ENCODE measurements at regions not wholly inside any gene's neighbourhood (a gene's known extent, or its start where the extent isn't known, plus 50 kb on each side); places are given as distances from the start of the nearest gene placed in this dataset.

DNA sequence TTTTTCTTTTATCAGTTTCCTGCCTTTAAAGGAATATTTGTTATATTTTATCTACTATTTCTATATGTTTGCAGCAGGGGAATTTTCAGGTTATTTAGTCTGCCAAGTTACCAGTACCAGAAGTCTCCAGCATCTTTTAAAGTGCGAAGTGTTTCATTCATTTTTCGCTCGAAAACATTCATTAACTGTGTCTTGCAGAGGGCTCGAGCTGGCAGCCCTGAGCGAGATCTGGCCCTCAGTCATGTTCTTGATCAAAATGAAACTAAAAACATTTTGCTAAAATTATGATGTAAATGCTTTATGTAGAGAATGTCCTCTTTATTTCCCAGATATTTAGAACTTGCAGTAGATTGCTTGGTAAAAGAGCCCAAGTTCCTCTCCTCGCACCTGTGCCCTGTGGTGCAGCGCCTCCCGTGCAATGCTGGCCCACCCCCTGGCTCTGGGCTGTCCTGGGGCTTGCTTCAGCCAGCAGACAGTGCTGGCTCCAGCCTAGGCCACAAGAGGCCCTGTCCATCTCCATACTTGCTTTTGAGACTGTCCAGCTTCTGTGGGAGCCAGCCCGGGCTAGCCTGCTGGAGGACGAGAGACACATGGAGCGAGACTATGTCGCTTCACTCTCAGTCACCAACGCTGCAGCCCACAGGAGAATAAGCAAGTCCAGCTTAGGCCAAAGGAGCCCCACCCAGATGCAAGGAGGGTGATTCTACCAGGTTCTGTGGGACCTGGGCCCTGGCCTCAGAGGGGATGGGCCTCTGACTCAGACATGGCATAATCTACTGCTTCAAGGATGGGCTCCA lies 71.9 kb upstream of the PRR23E start:
- Mint-ChIP-seq H3K36me3 (ENCODE audit: low read depth) (no peaks in the 10 kb centered on the region), H3K9me3 (no peaks in the 10 kb centered on the region; the same call in 2 of the 3 replicates), H3K27ac (no peak overlapping the region), H3K4me1 (peaks cover 14% of the 10 kb centered on the region), H3K4me3 (no peak overlapping the region), H3K27me3 (ENCODE audit: insufficient read depth, low read depth, poor library complexity) (peaks cover 9% of the 10 kb centered on the region)
- Histone ChIP-seq H3K36me3 (ENCODE audit: insufficient read depth) (no peaks in the 10 kb centered on the region), H3K27me3 (ENCODE audit: insufficient read depth) (no peaks in the 10 kb centered on the region), H3K9me2 (ENCODE audit: insufficient read depth) (0 out of 2 replicates have a peak, but pooled peaks cover 7% of the 10 kb centered on the region), H3K27ac (ENCODE audit: low read depth) (no peak overlapping the region), H2AFZ (no peak overlapping the region), H3K79me2 (replicated peaks; ENCODE audit: insufficient read depth) (no peaks in the 10 kb centered on the region), H3K4me1 (ENCODE audit: insufficient read depth) (0 out of 2 replicates have a peak, but pooled peaks cover under 1% of the 10 kb centered on the region), H4K20me1 (replicated peaks; ENCODE audit: insufficient read depth) (no peaks in the 10 kb centered on the region), H3K4me2 (no peak overlapping the region), H3K4me3 (no peak overlapping the region), H3F3A (replicated peaks; ENCODE audit: low read depth) (no peaks in the 10 kb centered on the region)
- no peak for TF ChIP-seq EZH2phosphoT487 (IDR thresholded peaks at IDR 0.05; ENCODE audit: unreplicated experiment)
- no peak for TF ChIP-seq EZH2 (IDR thresholded peaks at IDR 0.05; ENCODE audit: low read depth, unreplicated experiment)
- no peak for TF ChIP-seq POLR2AphosphoS5 (IDR thresholded peaks at IDR 0.05; ENCODE audit: low read depth)
- no peak for TF ChIP-seq CTCF (conservative IDR thresholded peaks at IDR 0.05; ENCODE audit: low read depth in 2 of 2)
- no peak for TF ChIP-seq ZNF114 (CRISPR knock-in tag; IDR thresholded peaks at IDR 0.05)
- no peak for TF ChIP-seq STAT1 (IDR thresholded peaks at IDR 0.05; ENCODE audit: unreplicated experiment)
- no peak for TF ChIP-seq ETS1 (IDR thresholded peaks at IDR 0.05)
- TF ChIP-seq NANOG (IDR thresholded peaks at IDR 0.05; ENCODE audit: borderline replicate concordance) = no peak
- TF ChIP-seq, protein P1, sequence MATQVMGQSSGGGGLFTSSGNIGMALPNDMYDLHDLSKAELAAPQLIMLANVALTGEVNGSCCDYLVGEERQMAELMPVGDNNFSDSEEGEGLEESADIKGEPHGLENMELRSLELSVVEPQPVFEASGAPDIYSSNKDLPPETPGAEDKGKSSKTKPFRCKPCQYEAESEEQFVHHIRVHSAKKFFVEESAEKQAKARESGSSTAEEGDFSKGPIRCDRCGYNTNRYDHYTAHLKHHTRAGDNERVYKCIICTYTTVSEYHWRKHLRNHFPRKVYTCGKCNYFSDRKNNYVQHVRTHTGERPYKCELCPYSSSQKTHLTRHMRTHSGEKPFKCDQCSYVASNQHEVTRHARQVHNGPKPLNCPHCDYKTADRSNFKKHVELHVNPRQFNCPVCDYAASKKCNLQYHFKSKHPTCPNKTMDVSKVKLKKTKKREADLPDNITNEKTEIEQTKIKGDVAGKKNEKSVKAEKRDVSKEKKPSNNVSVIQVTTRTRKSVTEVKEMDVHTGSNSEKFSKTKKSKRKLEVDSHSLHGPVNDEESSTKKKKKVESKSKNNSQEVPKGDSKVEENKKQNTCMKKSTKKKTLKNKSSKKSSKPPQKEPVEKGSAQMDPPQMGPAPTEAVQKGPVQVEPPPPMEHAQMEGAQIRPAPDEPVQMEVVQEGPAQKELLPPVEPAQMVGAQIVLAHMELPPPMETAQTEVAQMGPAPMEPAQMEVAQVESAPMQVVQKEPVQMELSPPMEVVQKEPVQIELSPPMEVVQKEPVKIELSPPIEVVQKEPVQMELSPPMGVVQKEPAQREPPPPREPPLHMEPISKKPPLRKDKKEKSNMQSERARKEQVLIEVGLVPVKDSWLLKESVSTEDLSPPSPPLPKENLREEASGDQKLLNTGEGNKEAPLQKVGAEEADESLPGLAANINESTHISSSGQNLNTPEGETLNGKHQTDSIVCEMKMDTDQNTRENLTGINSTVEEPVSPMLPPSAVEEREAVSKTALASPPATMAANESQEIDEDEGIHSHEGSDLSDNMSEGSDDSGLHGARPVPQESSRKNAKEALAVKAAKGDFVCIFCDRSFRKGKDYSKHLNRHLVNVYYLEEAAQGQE (IDR thresholded peaks at IDR 0.05; ENCODE audit: unreplicated experiment) = no peak
- no peak for TF ChIP-seq ZNF331 (CRISPR knock-in tag; IDR thresholded peaks at IDR 0.05; ENCODE audit: low read depth)
- TF ChIP-seq CREB1 (CRISPR knock-in tag; IDR thresholded peaks at IDR 0.05; ENCODE audit: low read depth) = no peak
- DNase-seq (ENCODE audit: low spot score) (no peak), ATAC-seq (no peak)

All from GM23338 (cell line).